ENCODE measurements at regions not wholly inside any gene's neighbourhood (a gene's known extent, or its start where the extent isn't known, plus 50 kb on each side); places are given as distances from the start of the nearest gene placed in this dataset.

GRCh38 chr20:39603219-39603618, 641.1 kb downstream of the DHX35 start:
- intact Hi-C loops (cut with DNase I) = no loop called here
- FAIRE-seq = no peak
- no peak overlapping the region for H3K27ac ChIP-seq (ENCODE audit: low read depth in 2 of 2, low read length in 2 of 2)

GRCh38 chr20:39602649-39603048, 640.5 kb downstream of the DHX35 start:
- Histone ChIP-seq H3K27ac (ENCODE audit: low read depth in 2 of 2, low read length in 2 of 2) (no peak overlapping the region), H3K9ac (ENCODE audit: low read length in 3 of 3) (no peak overlapping the region), H3K36me3 (ENCODE audit: control insufficient read depth in 2 of 3, insufficient read depth in 3 of 3, low read length in 3 of 3) (no peaks in the 10 kb centered on the region), H3K4me3 (ENCODE audit: low read length in 3 of 3) (no peak overlapping the region), H3K4me1 (ENCODE audit: control insufficient read depth in 2 of 3, insufficient read depth in 2 of 3, low read depth in 1 of 3, low read length in 3 of 3) (no peaks in the 10 kb centered on the region), H3K27me3 (ENCODE audit: control insufficient read depth, insufficient read depth, low read length) (no peaks in the 10 kb centered on the region), H3K9me3 (ENCODE audit: control insufficient read depth in 2 of 3, insufficient read depth in 1 of 3, low read length in 3 of 3) (no peaks in the 10 kb centered on the region)
- intact Hi-C loops (cut with DNase I) = no loop called here
- DNase-seq (no peak), FAIRE-seq (no peak)
- TF ChIP-seq CTCF (IDR thresholded peaks at IDR 0.05; ENCODE audit: borderline replicate concordance, extremely low read depth, insufficient read depth) = no peak

More at GRCh38 chr20:39603219-39603618, 641.1 kb downstream of the DHX35 start:
- no peaks in the 10 kb centered on the region for H3K9me3 ChIP-seq (ENCODE audit: control insufficient read depth in 2 of 3, insufficient read depth in 1 of 3, low read length in 3 of 3)
- TF ChIP-seq CTCF (IDR thresholded peaks at IDR 0.05; ENCODE audit: borderline replicate concordance, extremely low read depth, insufficient read depth) = no peak
- H3K36me3 ChIP-seq (ENCODE audit: control insufficient read depth in 2 of 3, insufficient read depth in 3 of 3, low read length in 3 of 3) = no peaks in the 10 kb centered on the region
- H3K4me3 ChIP-seq (ENCODE audit: low read length in 3 of 3) = no peak overlapping the region
- H3K27me3 ChIP-seq (ENCODE audit: control insufficient read depth, insufficient read depth, low read length) = no peaks in the 10 kb centered on the region
- H3K9ac ChIP-seq (ENCODE audit: low read length in 3 of 3) = no peak overlapping the region
- DNase-seq = no peak
- H3K4me1 ChIP-seq (ENCODE audit: control insufficient read depth in 2 of 3, insufficient read depth in 2 of 3, low read depth in 1 of 3, low read length in 3 of 3) = no peaks in the 10 kb centered on the region

GRCh38 chr20:39600871-39601270, 638.7 kb downstream of the DHX35 start:
- no peak for TF ChIP-seq CTCF (IDR thresholded peaks at IDR 0.05; ENCODE audit: borderline replicate concordance, extremely low read depth, insufficient read depth)

GRCh38 chr20:39600156-39600555, 638.0 kb downstream of the DHX35 start:
- Histone ChIP-seq H3K4me1 (ENCODE audit: control insufficient read depth in 2 of 3, insufficient read depth in 2 of 3, low read depth in 1 of 3, low read length in 3 of 3) (no peaks in the 10 kb centered on the region), H3K9ac (ENCODE audit: low read length in 3 of 3) (no peak overlapping the region), H3K9me3 (ENCODE audit: control insufficient read depth in 2 of 3, insufficient read depth in 1 of 3, low read length in 3 of 3) (no peaks in the 10 kb centered on the region), H3K4me3 (ENCODE audit: low read length in 3 of 3) (no peak overlapping the region), H3K27me3 (ENCODE audit: control insufficient read depth, insufficient read depth, low read length) (no peaks in the 10 kb centered on the region), H3K36me3 (ENCODE audit: control insufficient read depth in 2 of 3, insufficient read depth in 3 of 3, low read length in 3 of 3) (no peaks in the 10 kb centered on the region), H3K27ac (ENCODE audit: low read depth in 2 of 2, low read length in 2 of 2) (no peak overlapping the region)
- no peak for DNase-seq
- no peak for TF ChIP-seq CTCF (IDR thresholded peaks at IDR 0.05; ENCODE audit: borderline replicate concordance, extremely low read depth, insufficient read depth)
- no peak for FAIRE-seq
- intact Hi-C loops (cut with DNase I) = no loop called here

More at GRCh38 chr20:39600871-39601270, 638.7 kb downstream of the DHX35 start:
- no peak overlapping the region for H3K27ac ChIP-seq (ENCODE audit: low read depth in 2 of 2, low read length in 2 of 2)
- DNase-seq = no peak
- H3K36me3 ChIP-seq (ENCODE audit: control insufficient read depth in 2 of 3, insufficient read depth in 3 of 3, low read length in 3 of 3) = no peaks in the 10 kb centered on the region
- intact Hi-C loops (cut with DNase I) = no loop called here
- no peak overlapping the region for H3K4me3 ChIP-seq (ENCODE audit: low read length in 3 of 3)
- no peak overlapping the region for H3K9ac ChIP-seq (ENCODE audit: low read length in 3 of 3)
- no peaks in the 10 kb centered on the region for H3K9me3 ChIP-seq (ENCODE audit: control insufficient read depth in 2 of 3, insufficient read depth in 1 of 3, low read length in 3 of 3)
- no peaks in the 10 kb centered on the region for H3K4me1 ChIP-seq (ENCODE audit: control insufficient read depth in 2 of 3, insufficient read depth in 2 of 3, low read depth in 1 of 3, low read length in 3 of 3)
- FAIRE-seq = no peak
- no peaks in the 10 kb centered on the region for H3K27me3 ChIP-seq (ENCODE audit: control insufficient read depth, insufficient read depth, low read length)

All from kidney (tissue), 13 donors.